HFFc6 (cell line): ENCODE measurements at regions not wholly inside any gene's neighbourhood (a gene's known extent, or its start where the extent isn't known, plus 50 kb on each side); places are given as distances from the start of the nearest gene placed in this dataset.
"Not testable (repeated sequence)": the region's sequence is repeated elsewhere in the genome, so short reads cannot be mapped to it uniquely, and the experiment has no call there.

Source experiments
- DNase-seq: peaks from one replicate; pipeline ENCODE4 v3.0.0-alpha.2; 2018
- H3K27ac Mint-ChIP-seq: 2 replicates; pipeline ENCODE4 v1.8.0; 2020; ENCODE audit warnings: mild to moderate bottlenecking, mixed read lengths
- H3K27me3 Mint-ChIP-seq: 2 replicates; pipeline ENCODE4 v1.8.0; 2021; ENCODE audit warnings: mild to moderate bottlenecking, moderate library complexity, mixed read lengths; ENCODE audit not compliant: insufficient read depth
- H3K36me3 Mint-ChIP-seq: 2 replicates; pipeline ENCODE4 v1.8.0; 2021; ENCODE audit warnings: low read depth, mixed read lengths
- H3K4me1 Mint-ChIP-seq: 2 replicates; pipeline ENCODE4 v1.8.0; 2020; ENCODE audit warnings: low read depth, mixed read lengths
- H3K4me3 Mint-ChIP-seq: 2 replicates; pipeline ENCODE4 v1.8.0; 2020; ENCODE audit warnings: mild to moderate bottlenecking, moderate library complexity, mixed read lengths
- H3K9me3 Mint-ChIP-seq: 2 replicates; pipeline ENCODE4 v1.8.0; 2020; ENCODE audit warnings: mild to moderate bottlenecking, mixed read lengths
- TF ChIP-seq, protein P1 (sequence below): fragments of 200-600 bp; sonication (generic); IDR thresholded peaks from 2 replicates; pipeline ENCODE4 v1.5.0; 2021; ENCODE audit warnings: antibody characterized with exemption, mild to moderate bottlenecking

DNA sequence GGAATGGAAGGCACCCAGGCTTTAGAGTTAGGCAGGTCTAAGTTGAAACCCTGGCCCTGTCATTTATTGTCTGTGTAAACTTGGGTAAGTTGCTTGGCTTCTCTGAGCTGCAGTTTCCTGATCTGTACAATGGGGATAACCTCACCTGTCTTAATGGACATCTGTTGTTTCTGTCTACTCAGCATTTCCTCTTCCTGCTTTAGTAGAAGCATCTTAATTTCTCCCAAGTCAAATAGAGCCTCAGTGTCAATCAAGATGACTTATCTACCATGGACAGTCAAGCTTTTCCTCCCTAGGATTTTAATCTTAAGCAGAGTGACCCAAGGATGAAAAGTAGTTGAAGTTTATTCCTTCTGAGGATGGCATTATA, 119.7 kb downstream of the FZD1 start:
- Mint-ChIP-seq H3K4me1 (no peaks in the 10 kb centered on the region), H3K4me3 (no peak overlapping the region), H3K27me3 (no peaks in the 10 kb centered on the region), H3K9me3 (no peaks in the 10 kb centered on the region), H3K36me3 (no peaks in the 10 kb centered on the region), H3K27ac (no peak overlapping the region)
- TF ChIP-seq, protein P1, sequence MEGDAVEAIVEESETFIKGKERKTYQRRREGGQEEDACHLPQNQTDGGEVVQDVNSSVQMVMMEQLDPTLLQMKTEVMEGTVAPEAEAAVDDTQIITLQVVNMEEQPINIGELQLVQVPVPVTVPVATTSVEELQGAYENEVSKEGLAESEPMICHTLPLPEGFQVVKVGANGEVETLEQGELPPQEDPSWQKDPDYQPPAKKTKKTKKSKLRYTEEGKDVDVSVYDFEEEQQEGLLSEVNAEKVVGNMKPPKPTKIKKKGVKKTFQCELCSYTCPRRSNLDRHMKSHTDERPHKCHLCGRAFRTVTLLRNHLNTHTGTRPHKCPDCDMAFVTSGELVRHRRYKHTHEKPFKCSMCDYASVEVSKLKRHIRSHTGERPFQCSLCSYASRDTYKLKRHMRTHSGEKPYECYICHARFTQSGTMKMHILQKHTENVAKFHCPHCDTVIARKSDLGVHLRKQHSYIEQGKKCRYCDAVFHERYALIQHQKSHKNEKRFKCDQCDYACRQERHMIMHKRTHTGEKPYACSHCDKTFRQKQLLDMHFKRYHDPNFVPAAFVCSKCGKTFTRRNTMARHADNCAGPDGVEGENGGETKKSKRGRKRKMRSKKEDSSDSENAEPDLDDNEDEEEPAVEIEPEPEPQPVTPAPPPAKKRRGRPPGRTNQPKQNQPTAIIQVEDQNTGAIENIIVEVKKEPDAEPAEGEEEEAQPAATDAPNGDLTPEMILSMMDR, result no peak
- DNase-seq, result no peak

DNA sequence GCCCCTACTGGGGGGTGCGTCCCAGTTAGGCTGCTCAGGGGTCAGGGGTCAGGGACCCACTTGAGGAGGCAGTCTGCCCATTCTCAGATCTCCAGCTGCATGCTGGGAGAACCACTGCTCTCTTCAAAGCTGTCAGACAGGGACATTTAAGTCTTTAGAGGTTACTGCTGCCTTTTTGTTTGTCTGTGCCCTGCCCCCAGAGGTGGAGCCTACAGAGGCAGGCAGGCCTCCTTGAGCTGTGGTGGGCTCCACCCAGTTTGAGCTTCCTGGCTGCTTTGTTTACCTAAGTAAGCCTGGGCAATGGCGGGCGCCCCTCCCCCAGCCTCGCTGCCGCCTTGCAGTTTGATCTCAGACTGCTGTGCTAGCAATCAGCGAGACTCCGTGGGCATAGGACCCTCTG, 130.5 kb downstream of the FZD1 start:
- H3K4me1 Mint-ChIP-seq, H3K27ac Mint-ChIP-seq, H3K9me3 Mint-ChIP-seq, DNase-seq, H3K27me3 Mint-ChIP-seq, H3K4me3 Mint-ChIP-seq, H3K36me3 Mint-ChIP-seq: not testable (repeated sequence)

DNA sequence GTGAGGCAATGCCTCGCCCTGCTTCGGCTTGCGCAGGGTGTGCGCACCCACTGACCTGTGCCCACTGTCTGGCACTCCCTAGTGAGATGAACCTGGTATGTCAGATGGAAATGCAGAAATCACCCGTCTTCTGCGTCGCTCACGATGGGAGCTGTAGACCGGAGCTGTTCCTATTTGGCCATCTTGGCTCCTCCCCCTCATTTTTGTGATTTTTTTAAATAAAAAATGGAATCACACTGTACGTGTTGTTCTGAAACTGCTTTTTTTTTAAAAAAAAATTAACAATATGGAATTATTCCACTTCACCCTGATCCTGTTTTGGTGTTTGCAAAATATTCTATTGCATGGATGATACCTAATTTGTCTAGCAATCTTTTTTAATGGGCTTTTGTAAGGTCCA, 131.1 kb downstream of the FZD1 start:
- H3K4me1 Mint-ChIP-seq, H3K27ac Mint-ChIP-seq, DNase-seq, H3K4me3 Mint-ChIP-seq, H3K9me3 Mint-ChIP-seq, H3K36me3 Mint-ChIP-seq, H3K27me3 Mint-ChIP-seq: not testable (repeated sequence)

DNA sequence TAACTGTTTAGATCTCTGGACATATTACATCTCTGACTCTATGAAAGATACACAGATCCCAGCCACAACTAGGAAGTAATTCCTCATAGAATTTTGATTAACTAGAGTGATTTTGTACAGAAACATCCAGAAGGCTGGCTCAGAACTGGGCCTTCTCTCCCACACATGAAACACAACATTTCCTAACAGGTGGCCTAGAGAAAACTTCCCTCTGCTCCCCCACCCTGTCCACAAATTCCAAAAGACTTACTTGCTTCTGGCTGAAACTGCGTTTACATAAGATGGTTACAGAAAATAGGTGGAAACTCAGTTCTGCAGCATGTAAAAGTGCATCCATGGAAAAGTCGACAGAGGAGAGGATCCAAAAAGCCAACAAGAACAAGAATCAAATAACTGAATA, 132.9 kb downstream of the FZD1 start:
- no peak for DNase-seq
- Mint-ChIP-seq H3K9me3 (peaks cover 5% of the 10 kb centered on the region; the same call in 1 of the 2 replicates), H3K4me1 (no peaks in the 10 kb centered on the region), H3K36me3 (no peaks in the 10 kb centered on the region), H3K27me3 (no peaks in the 10 kb centered on the region; the same call in 1 of the 2 replicates), H3K4me3 (no peak overlapping the region), H3K27ac (no peak overlapping the region)
- TF ChIP-seq, protein P1, result no peak

DNA sequence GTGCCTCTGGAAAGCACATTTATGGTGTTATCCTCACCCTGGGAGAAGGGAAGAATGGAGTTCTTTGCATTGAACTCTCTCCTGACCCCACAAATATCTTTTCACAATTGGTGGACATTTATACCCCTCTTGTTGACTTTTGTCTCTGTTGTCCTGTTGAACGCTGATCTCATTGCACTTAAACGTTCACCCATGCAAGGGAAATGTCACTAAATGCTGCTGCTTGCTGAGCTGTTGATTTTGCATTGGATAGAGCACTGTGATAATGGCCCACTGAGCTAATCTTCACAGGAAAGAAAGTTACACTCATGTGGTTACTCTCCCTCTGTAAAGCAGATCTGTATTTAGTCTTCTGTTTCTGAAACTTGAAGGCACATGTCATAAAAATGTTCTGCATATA, 133.4 kb downstream of the FZD1 start:
- H3K27ac Mint-ChIP-seq, result no peak overlapping the region
- no peak overlapping the region for H3K4me3 Mint-ChIP-seq
- no peaks in the 10 kb centered on the region for H3K36me3 Mint-ChIP-seq
- TF ChIP-seq, protein P1, result no peak
- H3K4me1 Mint-ChIP-seq, result no peaks in the 10 kb centered on the region
- DNase-seq, result no peak
- no peaks in the 10 kb centered on the region; the same call in 1 of the 2 replicates for H3K27me3 Mint-ChIP-seq
- peaks cover 5% of the 10 kb centered on the region; the same call in 1 of the 2 replicates for H3K9me3 Mint-ChIP-seq

DNA sequence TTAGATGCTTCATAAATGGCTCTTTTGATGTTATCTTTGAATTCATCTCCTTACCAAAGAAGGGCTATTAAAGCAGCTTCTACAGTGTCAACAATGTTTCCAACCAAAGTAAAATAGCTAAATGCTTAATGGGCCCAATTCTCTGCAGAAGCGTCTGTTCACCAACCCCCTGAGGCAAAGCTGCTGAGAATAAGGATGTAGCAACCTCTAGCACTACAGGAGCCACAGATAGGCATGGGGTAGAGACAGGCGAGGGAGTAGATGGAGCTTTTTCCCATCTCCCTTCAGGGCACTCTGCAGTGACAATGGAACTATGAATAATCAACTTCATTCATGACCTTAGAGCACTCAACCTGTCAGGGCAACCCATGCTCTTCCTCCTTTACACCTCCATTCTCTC, 134.1 kb downstream of the FZD1 start:
- Mint-ChIP-seq H3K9me3 (peaks cover 5% of the 10 kb centered on the region; the same call in 1 of the 2 replicates), H3K4me1 (no peaks in the 10 kb centered on the region), H3K4me3 (no peak overlapping the region), H3K27ac (no peak overlapping the region), H3K36me3 (no peaks in the 10 kb centered on the region), H3K27me3 (no peaks in the 10 kb centered on the region; the same call in 1 of the 2 replicates)
- DNase-seq, result no peak
- TF ChIP-seq, protein P1, result no peak
